Vagina (tissue), 2 donors: ENCODE measurements at regions not wholly inside any gene's neighbourhood (a gene's known extent, or its start where the extent isn't known, plus 50 kb on each side); places are given as distances from the start of the nearest gene placed in this dataset.

Source experiments
- DNase-seq, 2 donors: peaks; one replicate each; pipeline ENCODE4 v3.0.0-alpha.2; 2017; ENCODE audit errors: extremely low spot score in 2 of 2
- H3K27ac ChIP-seq: fragments of 200-600 bp; sonication (generic); one replicate; pipeline ENCODE4 v1.5.1; 2019
- H3K27me3 ChIP-seq: fragments of 200-600 bp; sonication (generic); one replicate; pipeline ENCODE4 v1.5.1; 2019
- H3K36me3 ChIP-seq, 2 donors: fragments of 200-600 bp; sonication (generic); one replicate each; pipeline ENCODE4 v1.5.1; 2017 to 2019
- H3K4me1 ChIP-seq: fragments of 200-600 bp; sonication (generic); one replicate; pipeline ENCODE4 v1.5.1; 2019
- H3K4me3 ChIP-seq, 2 donors: fragments of 200-600 bp; sonication (generic); 1 replicate in 1 of 2; 2 replicates in 1 of 2; pipeline ENCODE4 v1.5.1; 2016 to 2019
- H3K9me3 ChIP-seq: fragments of 200-600 bp; sonication (generic); one replicate; pipeline ENCODE4 v1.5.1; 2019
- CTCF ChIP-seq, 3 experiments: fragments of 450-650 bp in 2 of 3; fragments of 200-600 bp in 1 of 3; sonication (generic) in 1 of 3; IDR thresholded peaks; one replicate each; pipeline ENCODE4 v1.5.1; 2017 to 2019; ENCODE audit warnings: antibody characterized with exemption in 3 of 3, mild to moderate bottlenecking in 2 of 3, moderate library complexity in 2 of 3
- POLR2A ChIP-seq, 2 donors: fragments of 450-650 bp; IDR thresholded peaks; one replicate each; pipeline ENCODE4 v1.6.1; 2017; ENCODE audit warnings: antibody characterized with exemption in 2 of 2, mild to moderate bottlenecking in 2 of 2, moderate library complexity in 2 of 2
- POLR2AphosphoS5 ChIP-seq, 2 donors: sonication (generic); formaldehyde crosslinking; IDR thresholded peaks; one replicate each; pipeline ENCODE4 v1.9.0; 2017; ENCODE audit warnings: antibody characterized with exemption in 2 of 2, mild to moderate bottlenecking in 2 of 2, low read depth in 1 of 2; ENCODE audit not compliant: insufficient read depth in 1 of 2
- intact Hi-C: fragments of 100-400 bp; cut with DNase I; formaldehyde crosslinking; loops from one replicate; pipeline ENCODE4 v1.15.1; 2023

- Histone ChIP-seq H3K27ac (no peak overlapping the region), H3K9me3 (no peaks in the 10 kb centered on the region), H3K36me3 (no peaks in the 10 kb centered on the region), H3K4me1 (peaks cover 13% of the 10 kb centered on the region), H3K4me3 (no peak overlapping the region), H3K27me3 (no peaks in the 10 kb centered on the region)
- TF ChIP-seq POLR2A (IDR thresholded peaks at IDR 0.05) = no peak
- TF ChIP-seq POLR2AphosphoS5 (IDR thresholded peaks at IDR 0.05; ENCODE audit: insufficient read depth in 1 of 2, low read depth in 1 of 2) = no peak
- TF ChIP-seq CTCF (IDR thresholded peaks at IDR 0.05) = no peak
- intact Hi-C loops = no loop called here
- no peak for DNase-seq
Measured at GRCh38 chr1:219071209-219071608, 102.5 kb upstream of the LYPLAL1 start.

GRCh38 chr1:219072329-219072728 is 101.3 kb upstream of the LYPLAL1 start:
- no peak for TF ChIP-seq POLR2A (IDR thresholded peaks at IDR 0.05)
- no peak for TF ChIP-seq CTCF (IDR thresholded peaks at IDR 0.05)
- TF ChIP-seq POLR2AphosphoS5 (IDR thresholded peaks at IDR 0.05; ENCODE audit: insufficient read depth in 1 of 2, low read depth in 1 of 2) = no peak
- H3K27me3 ChIP-seq = no peaks in the 10 kb centered on the region
- H3K4me1 ChIP-seq = peaks cover 1% of the 10 kb centered on the region
- no peak overlapping the region for H3K4me3 ChIP-seq
- no peaks in the 10 kb centered on the region for H3K36me3 ChIP-seq
- H3K9me3 ChIP-seq = no peaks in the 10 kb centered on the region
- intact Hi-C loops = no loop called here
- no peak overlapping the region for H3K27ac ChIP-seq
- no peak for DNase-seq

GRCh38 chr1:219074084-219074728 is 99.5 kb upstream of the LYPLAL1 start:
- Histone ChIP-seq H3K36me3 (no peaks in the 10 kb centered on the region), H3K9me3 (no peaks in the 10 kb centered on the region), H3K4me3 (no peak overlapping the region), H3K4me1 (no peaks in the 10 kb centered on the region), H3K27me3 (no peaks in the 10 kb centered on the region), H3K27ac (no peak overlapping the region)
- intact Hi-C loops = no loop called here
- DNase-seq = no peak
- no peak for TF ChIP-seq CTCF (IDR thresholded peaks at IDR 0.05)
- TF ChIP-seq POLR2AphosphoS5 (IDR thresholded peaks at IDR 0.05; ENCODE audit: insufficient read depth in 1 of 2, low read depth in 1 of 2) = no peak
- TF ChIP-seq POLR2A (IDR thresholded peaks at IDR 0.05) = no peak

GRCh38 chr1:219075121-219075879 is 98.4 kb upstream of the LYPLAL1 start:
- Histone ChIP-seq H3K27ac (no peak overlapping the region), H3K4me1 (no peaks in the 10 kb centered on the region), H3K9me3 (no peaks in the 10 kb centered on the region), H3K27me3 (no peaks in the 10 kb centered on the region), H3K36me3 (no peaks in the 10 kb centered on the region), H3K4me3 (no peak overlapping the region)
- TF ChIP-seq POLR2A (IDR thresholded peaks at IDR 0.05) (no peak), POLR2AphosphoS5 (IDR thresholded peaks at IDR 0.05; ENCODE audit: insufficient read depth in 1 of 2, low read depth in 1 of 2) (no peak), CTCF (IDR thresholded peaks at IDR 0.05) (no peak)
- intact Hi-C loops = no loop called here
- no peak for DNase-seq
